ENCODE measurements at regions not wholly inside any gene's neighbourhood (a gene's known extent, or its start where the extent isn't known, plus 50 kb on each side); places are given as distances from the start of the nearest gene placed in this dataset.

DNA sequence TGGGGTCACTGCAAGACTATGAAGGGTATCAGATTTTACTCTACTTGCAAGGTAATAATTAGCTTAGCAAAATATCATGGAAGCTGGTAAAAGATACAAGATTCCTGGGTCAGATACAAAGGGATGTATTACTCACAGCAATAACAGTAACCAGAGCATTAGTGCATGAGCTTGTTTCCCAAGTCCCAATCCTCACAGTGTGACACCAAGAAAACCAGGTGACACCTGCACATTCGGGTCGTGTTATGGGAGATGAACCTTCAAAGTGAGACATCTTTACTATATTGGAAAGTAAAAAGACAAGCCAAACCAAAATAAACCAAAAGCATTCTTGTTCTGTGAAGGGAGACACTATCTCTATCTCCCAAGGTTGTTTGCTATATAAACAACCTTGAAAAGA lies 528.7 kb upstream of the TGFBR2 start:
- no peak overlapping the region for H3K27ac ChIP-seq
- H3K36me3 ChIP-seq = no peaks in the 10 kb centered on the region
- H3K4me1 ChIP-seq = no peaks in the 10 kb centered on the region
- H3K9me3 ChIP-seq = no peaks in the 10 kb centered on the region
- no peaks in the 10 kb centered on the region for H3K27me3 ChIP-seq
- H3K4me3 ChIP-seq = no peak overlapping the region
- intact Hi-C loops (cut with DNase I) = no loop called here
- DNase-seq (ENCODE audit: extremely low spot score in 2 of 2) = no peak
- TF ChIP-seq POLR2A (IDR thresholded peaks at IDR 0.05) (no peak), POLR2AphosphoS5 (IDR thresholded peaks at IDR 0.05; ENCODE audit: insufficient read depth in 1 of 2, low read depth in 1 of 2) (no peak)
- TF ChIP-seq, protein P1, sequence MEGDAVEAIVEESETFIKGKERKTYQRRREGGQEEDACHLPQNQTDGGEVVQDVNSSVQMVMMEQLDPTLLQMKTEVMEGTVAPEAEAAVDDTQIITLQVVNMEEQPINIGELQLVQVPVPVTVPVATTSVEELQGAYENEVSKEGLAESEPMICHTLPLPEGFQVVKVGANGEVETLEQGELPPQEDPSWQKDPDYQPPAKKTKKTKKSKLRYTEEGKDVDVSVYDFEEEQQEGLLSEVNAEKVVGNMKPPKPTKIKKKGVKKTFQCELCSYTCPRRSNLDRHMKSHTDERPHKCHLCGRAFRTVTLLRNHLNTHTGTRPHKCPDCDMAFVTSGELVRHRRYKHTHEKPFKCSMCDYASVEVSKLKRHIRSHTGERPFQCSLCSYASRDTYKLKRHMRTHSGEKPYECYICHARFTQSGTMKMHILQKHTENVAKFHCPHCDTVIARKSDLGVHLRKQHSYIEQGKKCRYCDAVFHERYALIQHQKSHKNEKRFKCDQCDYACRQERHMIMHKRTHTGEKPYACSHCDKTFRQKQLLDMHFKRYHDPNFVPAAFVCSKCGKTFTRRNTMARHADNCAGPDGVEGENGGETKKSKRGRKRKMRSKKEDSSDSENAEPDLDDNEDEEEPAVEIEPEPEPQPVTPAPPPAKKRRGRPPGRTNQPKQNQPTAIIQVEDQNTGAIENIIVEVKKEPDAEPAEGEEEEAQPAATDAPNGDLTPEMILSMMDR (IDR thresholded peaks at IDR 0.05) = no peak

DNA sequence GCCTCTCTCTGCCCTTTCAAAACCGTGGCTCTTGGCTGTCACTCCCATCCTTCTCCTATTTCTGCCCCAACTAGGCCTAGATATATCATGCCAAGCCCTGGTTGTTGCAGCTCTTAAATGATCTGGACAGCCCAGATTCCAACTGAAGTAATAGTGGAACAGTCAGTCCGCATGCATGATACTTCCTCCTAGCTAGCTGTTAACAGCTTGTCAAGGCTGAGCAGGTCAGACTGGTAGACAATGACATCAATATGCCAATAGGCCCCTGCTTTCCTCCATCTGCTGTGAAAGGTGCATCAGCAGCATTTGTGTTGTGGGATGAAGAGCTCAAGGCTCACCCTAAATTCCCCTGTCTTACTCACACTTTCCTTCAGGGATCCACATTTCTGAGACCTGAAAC lies 527.7 kb upstream of the TGFBR2 start:
- no peaks in the 10 kb centered on the region for H3K27me3 ChIP-seq
- no peak overlapping the region for H3K4me3 ChIP-seq
- no peaks in the 10 kb centered on the region for H3K4me1 ChIP-seq
- no peak overlapping the region for H3K27ac ChIP-seq
- H3K9me3 ChIP-seq = no peaks in the 10 kb centered on the region
- intact Hi-C loops (cut with DNase I) = no loop called here
- no peaks in the 10 kb centered on the region for H3K36me3 ChIP-seq
- TF ChIP-seq, protein P1 (IDR thresholded peaks at IDR 0.05) = no peak
- no peak for TF ChIP-seq POLR2AphosphoS5 (IDR thresholded peaks at IDR 0.05; ENCODE audit: insufficient read depth in 1 of 2, low read depth in 1 of 2)
- TF ChIP-seq POLR2A (IDR thresholded peaks at IDR 0.05) = no peak
- no peak for DNase-seq (ENCODE audit: extremely low spot score in 2 of 2)

DNA sequence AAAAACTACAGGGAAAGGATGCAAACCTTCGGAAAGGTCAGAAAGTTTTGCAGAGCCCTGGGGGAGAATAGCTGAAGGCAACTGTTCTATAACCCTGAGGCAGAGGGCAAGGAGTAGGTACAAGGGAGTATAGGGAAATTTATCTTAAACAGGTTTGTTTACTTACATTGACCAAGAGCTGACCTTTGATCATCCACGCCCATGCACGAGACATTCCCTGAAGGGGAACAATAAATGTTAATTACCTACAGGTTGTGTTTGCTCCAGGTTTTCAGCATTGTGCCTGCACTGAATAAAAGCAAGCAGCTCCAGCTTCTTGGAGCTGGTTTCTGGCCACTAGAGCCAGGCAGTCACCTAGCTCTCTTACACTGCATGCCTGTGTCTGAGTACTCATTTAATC lies 524.5 kb upstream of the TGFBR2 start:
- no peak for DNase-seq (ENCODE audit: extremely low spot score in 2 of 2)
- Histone ChIP-seq H3K4me3 (no peak overlapping the region), H3K9me3 (no peaks in the 10 kb centered on the region), H3K4me1 (no peaks in the 10 kb centered on the region), H3K27me3 (no peaks in the 10 kb centered on the region), H3K27ac (no peak overlapping the region), H3K36me3 (no peaks in the 10 kb centered on the region)
- TF ChIP-seq, protein P1 (IDR thresholded peaks at IDR 0.05) = no peak
- no peak for TF ChIP-seq POLR2AphosphoS5 (IDR thresholded peaks at IDR 0.05; ENCODE audit: insufficient read depth in 1 of 2, low read depth in 1 of 2)
- TF ChIP-seq POLR2A (IDR thresholded peaks at IDR 0.05) = no peak
- intact Hi-C loops (cut with DNase I) = no loop called here

DNA sequence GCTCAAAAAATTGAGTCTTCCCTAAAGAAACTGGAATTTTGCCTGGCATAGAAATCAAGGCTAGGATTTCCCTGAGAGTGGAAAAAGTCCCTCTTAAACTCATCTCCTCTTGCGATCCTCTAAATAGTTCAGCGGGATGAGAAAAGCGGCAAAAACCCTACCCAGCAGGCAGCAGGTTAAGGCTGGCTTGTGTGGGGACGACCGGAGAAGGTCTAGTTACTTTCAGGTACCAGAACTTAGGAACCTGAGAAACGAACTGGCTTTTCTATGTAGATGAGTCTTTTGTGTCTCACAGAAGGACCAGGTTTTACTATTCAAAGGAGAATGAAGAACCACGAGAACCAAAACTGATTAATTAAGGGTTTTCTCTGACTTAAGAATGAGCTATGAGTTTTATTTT lies 523.7 kb upstream of the TGFBR2 start:
- DNase-seq (ENCODE audit: extremely low spot score in 2 of 2) = no peak
- no peak overlapping the region for H3K27ac ChIP-seq
- TF ChIP-seq, protein P1 (IDR thresholded peaks at IDR 0.05) = no peak
- no peak for TF ChIP-seq POLR2A (IDR thresholded peaks at IDR 0.05)
- TF ChIP-seq POLR2AphosphoS5 (IDR thresholded peaks at IDR 0.05; ENCODE audit: insufficient read depth in 1 of 2, low read depth in 1 of 2) = no peak
- H3K36me3 ChIP-seq = no peaks in the 10 kb centered on the region
- H3K9me3 ChIP-seq = no peaks in the 10 kb centered on the region
- no peaks in the 10 kb centered on the region for H3K4me1 ChIP-seq
- H3K4me3 ChIP-seq = no peak overlapping the region
- no peaks in the 10 kb centered on the region for H3K27me3 ChIP-seq
- intact Hi-C loops (cut with DNase I) = no loop called here

DNA sequence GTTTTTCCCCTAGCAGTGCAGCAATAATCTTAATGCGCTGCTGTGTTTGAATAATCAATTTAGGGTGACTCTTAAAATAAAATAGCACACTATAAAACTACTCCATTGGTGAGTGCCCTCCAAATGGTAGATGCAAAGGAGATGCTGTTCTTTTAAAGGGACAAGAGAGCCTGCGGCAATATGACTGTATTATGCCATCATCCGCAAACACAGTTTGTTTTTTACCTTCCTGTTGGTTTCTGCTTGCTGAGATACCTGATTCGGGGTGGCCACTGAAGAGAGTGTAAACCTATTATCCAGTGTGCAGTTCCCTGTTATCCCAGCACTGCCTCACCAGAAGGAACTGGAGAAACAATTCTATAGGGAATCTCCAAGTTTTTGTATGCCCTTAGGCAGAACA lies 523.1 kb upstream of the TGFBR2 start:
- Histone ChIP-seq H3K4me1 (no peaks in the 10 kb centered on the region), H3K9me3 (no peaks in the 10 kb centered on the region), H3K36me3 (no peaks in the 10 kb centered on the region), H3K27me3 (no peaks in the 10 kb centered on the region), H3K27ac (no peak overlapping the region), H3K4me3 (no peak overlapping the region)
- TF ChIP-seq POLR2A (IDR thresholded peaks at IDR 0.05) (no peak), POLR2AphosphoS5 (IDR thresholded peaks at IDR 0.05; ENCODE audit: insufficient read depth in 1 of 2, low read depth in 1 of 2) (no peak)
- TF ChIP-seq, protein P1 (IDR thresholded peaks at IDR 0.05) = no peak
- DNase-seq (ENCODE audit: extremely low spot score in 2 of 2) = no peak
- intact Hi-C loops (cut with DNase I) = no loop called here
